ENCODE measurements at regions not wholly inside any gene's neighbourhood (a gene's known extent, or its start where the extent isn't known, plus 50 kb on each side); places are given as distances from the start of the nearest gene placed in this dataset.

GRCh38 chr2:12120281-12121150 lies 374.1 kb downstream of the LPIN1 start:
- Histone ChIP-seq H3K4me3 (no peak overlapping the region), H3K27ac (no peak overlapping the region), H3K9me3 (no peaks in the 10 kb centered on the region), H3K36me3 (no peaks in the 10 kb centered on the region), H3K4me1 (no peaks in the 10 kb centered on the region), H3K27me3 (no peaks in the 10 kb centered on the region)
- TF ChIP-seq POLR2A (IDR thresholded peaks at IDR 0.05) (no peak), POLR2AphosphoS5 (IDR thresholded peaks at IDR 0.05; ENCODE audit: insufficient read depth in 1 of 2, low read depth in 1 of 2) (no peak)
- TF ChIP-seq, protein P1, sequence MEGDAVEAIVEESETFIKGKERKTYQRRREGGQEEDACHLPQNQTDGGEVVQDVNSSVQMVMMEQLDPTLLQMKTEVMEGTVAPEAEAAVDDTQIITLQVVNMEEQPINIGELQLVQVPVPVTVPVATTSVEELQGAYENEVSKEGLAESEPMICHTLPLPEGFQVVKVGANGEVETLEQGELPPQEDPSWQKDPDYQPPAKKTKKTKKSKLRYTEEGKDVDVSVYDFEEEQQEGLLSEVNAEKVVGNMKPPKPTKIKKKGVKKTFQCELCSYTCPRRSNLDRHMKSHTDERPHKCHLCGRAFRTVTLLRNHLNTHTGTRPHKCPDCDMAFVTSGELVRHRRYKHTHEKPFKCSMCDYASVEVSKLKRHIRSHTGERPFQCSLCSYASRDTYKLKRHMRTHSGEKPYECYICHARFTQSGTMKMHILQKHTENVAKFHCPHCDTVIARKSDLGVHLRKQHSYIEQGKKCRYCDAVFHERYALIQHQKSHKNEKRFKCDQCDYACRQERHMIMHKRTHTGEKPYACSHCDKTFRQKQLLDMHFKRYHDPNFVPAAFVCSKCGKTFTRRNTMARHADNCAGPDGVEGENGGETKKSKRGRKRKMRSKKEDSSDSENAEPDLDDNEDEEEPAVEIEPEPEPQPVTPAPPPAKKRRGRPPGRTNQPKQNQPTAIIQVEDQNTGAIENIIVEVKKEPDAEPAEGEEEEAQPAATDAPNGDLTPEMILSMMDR (IDR thresholded peaks at IDR 0.05): no peak
- intact Hi-C loops (cut with DNase I): no loop called here
- DNase-seq (ENCODE audit: extremely low spot score in 2 of 2): no peak

- no peaks in the 10 kb centered on the region for H3K36me3 ChIP-seq
- no peaks in the 10 kb centered on the region for H3K4me1 ChIP-seq
- H3K4me3 ChIP-seq: no peak overlapping the region
- H3K27me3 ChIP-seq: no peaks in the 10 kb centered on the region
- intact Hi-C loops (cut with DNase I): no loop called here
- no peak overlapping the region for H3K27ac ChIP-seq
- no peak for DNase-seq (ENCODE audit: extremely low spot score in 2 of 2)
- TF ChIP-seq POLR2AphosphoS5 (IDR thresholded peaks at IDR 0.05; ENCODE audit: insufficient read depth in 1 of 2, low read depth in 1 of 2): no peak
- TF ChIP-seq, protein P1 (IDR thresholded peaks at IDR 0.05): no peak
- no peak for TF ChIP-seq POLR2A (IDR thresholded peaks at IDR 0.05)
- H3K9me3 ChIP-seq: peaks cover 4% of the 10 kb centered on the region
These were observed 378.4 kb downstream of the LPIN1 start for GRCh38 chr2:12124790-12125189.

DNA sequence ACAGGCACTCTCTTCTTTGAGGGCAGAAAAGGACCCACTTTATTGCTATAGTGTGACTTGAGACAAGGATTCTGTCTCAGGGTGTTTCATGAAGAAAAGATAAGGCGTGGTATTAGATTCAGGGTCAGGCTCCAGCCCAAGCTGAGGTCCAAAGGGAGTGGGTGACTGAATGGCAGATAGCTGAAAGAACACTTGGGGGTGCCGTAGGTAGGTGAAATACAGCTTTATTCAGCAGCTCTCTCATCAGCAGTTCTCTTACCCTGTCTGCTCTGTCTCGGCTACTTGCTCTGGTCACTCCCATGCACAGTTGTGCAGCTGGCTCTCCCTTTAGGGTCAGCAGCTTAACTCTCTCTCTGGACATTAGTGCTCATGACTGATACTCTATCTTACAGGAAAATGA lies 379.9 kb downstream of the LPIN1 start:
- intact Hi-C loops (cut with DNase I): no loop called here

GRCh38 chr2:12127638-12128037 lies 381.2 kb downstream of the LPIN1 start:
- peaks cover 4% of the 10 kb centered on the region for H3K9me3 ChIP-seq
- H3K27me3 ChIP-seq: no peaks in the 10 kb centered on the region
- no peak for TF ChIP-seq POLR2AphosphoS5 (IDR thresholded peaks at IDR 0.05; ENCODE audit: insufficient read depth in 1 of 2, low read depth in 1 of 2)
- TF ChIP-seq, protein P1 (IDR thresholded peaks at IDR 0.05): no peak
- H3K4me1 ChIP-seq: no peaks in the 10 kb centered on the region
- no peak overlapping the region for H3K27ac ChIP-seq
- intact Hi-C loops (cut with DNase I): no loop called here
- H3K4me3 ChIP-seq: no peak overlapping the region
- H3K36me3 ChIP-seq: no peaks in the 10 kb centered on the region
- no peak for DNase-seq (ENCODE audit: extremely low spot score in 2 of 2)

More for the DNA sequence above, 379.9 kb downstream of the LPIN1 start:
- DNase-seq (ENCODE audit: extremely low spot score in 2 of 2): no peak
- Histone ChIP-seq H3K27me3 (no peaks in the 10 kb centered on the region), H3K9me3 (peaks cover 4% of the 10 kb centered on the region), H3K4me3 (no peak overlapping the region), H3K4me1 (no peaks in the 10 kb centered on the region), H3K36me3 (no peaks in the 10 kb centered on the region), H3K27ac (no peak overlapping the region)
- TF ChIP-seq POLR2A (IDR thresholded peaks at IDR 0.05) (no peak), POLR2AphosphoS5 (IDR thresholded peaks at IDR 0.05; ENCODE audit: insufficient read depth in 1 of 2, low read depth in 1 of 2) (no peak)
- TF ChIP-seq, protein P1 (IDR thresholded peaks at IDR 0.05): no peak

- H3K4me3 ChIP-seq: no peak overlapping the region
- H3K27ac ChIP-seq: no peak overlapping the region
- H3K9me3 ChIP-seq: peaks cover 3% of the 10 kb centered on the region
- no peaks in the 10 kb centered on the region for H3K4me1 ChIP-seq
- no peak for DNase-seq (ENCODE audit: extremely low spot score in 2 of 2)
- TF ChIP-seq POLR2A (IDR thresholded peaks at IDR 0.05) (no peak), POLR2AphosphoS5 (IDR thresholded peaks at IDR 0.05; ENCODE audit: insufficient read depth in 1 of 2, low read depth in 1 of 2) (no peak)
- TF ChIP-seq, protein P1 (IDR thresholded peaks at IDR 0.05): no peak
- intact Hi-C loops (cut with DNase I): no loop called here
- no peaks in the 10 kb centered on the region for H3K36me3 ChIP-seq
- H3K27me3 ChIP-seq: no peaks in the 10 kb centered on the region
These were observed 385.5 kb downstream of the LPIN1 start for GRCh38 chr2:12131975-12132374.
